ENCODE measurements at regions not wholly inside any gene's neighbourhood (a gene's known extent, or its start where the extent isn't known, plus 50 kb on each side); places are given as distances from the start of the nearest gene placed in this dataset.
"Not testable (repeated sequence)": the region's sequence is repeated elsewhere in the genome, so short reads cannot be mapped to it uniquely, and the experiment has no call there.

DNA sequence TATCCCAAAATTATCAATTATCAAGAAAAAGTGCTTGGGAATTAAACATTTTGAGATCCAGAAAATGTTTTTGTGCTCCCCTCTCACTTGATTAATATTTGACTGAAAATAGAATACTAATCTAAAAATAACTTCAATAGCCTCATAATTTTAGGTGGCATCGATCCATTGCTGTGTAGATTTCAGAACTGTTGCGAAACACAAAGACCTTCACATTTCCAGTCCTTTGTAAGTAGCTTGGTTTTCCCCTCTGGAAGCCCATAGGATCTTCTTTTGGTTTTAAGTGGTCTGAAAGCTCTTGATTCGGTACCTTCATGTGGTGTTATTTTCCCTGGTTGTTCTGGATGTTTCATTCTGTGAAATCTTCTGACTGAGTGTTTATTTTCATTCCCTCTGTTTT, 176.5 kb downstream of the NUFIP1 start:
- no peak for DNase-seq (ENCODE audit: low spot score)

DNA sequence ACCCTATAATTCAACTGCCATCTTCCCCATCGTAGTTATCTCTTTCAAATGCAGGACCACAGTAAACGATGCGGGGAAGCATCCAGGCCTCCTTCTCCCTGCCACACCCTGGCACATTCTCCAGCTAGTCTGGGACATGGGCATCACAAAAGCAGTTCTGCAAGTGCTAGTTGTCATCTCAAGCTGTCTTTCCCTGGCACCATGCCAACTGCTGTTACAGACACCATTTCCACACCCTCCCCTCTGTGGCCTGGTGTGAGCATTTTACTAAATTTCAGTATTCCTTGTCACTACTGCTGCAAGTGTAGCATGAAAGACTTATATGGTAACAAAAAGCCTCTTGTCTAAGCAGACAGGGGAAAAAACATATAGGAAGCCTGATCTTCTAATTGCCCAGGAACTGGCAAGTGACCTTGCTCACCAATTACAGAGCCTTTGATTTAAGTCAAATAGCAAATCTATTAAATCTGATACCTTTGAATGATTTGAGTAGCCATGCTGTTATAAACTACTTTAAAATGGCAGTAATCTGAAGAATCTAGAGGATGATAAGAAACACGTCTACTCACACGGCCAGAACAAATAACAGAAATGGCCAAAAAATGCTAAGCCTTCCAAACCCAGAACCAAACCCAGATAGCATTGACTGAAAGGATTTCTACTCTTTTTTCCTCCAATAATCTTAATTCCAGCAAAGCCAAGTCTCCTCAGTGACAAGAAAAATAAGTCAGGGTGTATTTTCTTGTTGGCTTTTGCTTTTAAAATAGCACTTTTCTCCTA, 179.0 kb downstream of the NUFIP1 start:
- DNase-seq (ENCODE audit: low spot score): no peak

DNA sequence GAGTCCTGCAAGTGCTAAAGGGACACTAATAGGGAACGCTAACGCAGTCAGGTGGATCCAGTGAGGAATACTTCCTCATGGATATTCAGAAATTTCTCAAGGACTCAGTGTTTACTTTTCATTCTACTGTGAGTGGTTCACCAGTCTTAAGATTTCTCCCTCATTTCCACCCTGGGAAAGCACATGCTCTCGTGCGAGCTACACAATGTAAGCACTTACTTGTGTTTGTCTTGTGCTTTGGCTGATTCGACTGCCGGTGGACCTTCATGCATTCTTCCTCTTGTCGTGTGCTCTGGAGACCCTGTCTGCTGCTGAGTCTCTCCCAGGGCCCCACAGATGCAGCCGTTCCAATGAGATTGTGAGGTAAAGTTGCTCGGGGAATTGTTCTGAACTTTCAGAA, 180.1 kb downstream of the NUFIP1 start:
- DNase-seq (ENCODE audit: low spot score): no peak

DNA sequence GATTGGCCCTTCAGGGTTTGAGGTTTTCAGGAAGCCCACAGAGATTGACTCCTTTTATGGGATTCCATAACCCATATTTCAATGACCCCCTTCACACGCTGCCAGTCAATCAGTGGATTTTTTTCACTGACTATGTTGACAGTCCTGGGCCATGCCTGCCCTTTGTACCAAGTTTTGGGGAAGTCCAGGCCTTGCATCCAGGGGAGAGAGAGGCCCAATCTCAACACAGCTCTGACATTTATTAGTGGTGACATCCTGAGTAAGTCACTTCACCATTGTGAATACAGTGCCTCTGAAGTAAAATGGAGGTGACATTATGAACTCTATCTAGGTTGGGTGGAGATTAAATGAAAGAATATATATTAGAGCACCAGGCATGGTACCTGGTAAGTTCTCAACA, 181.1 kb downstream of the NUFIP1 start:
- no peak for DNase-seq (ENCODE audit: low spot score)

DNA sequence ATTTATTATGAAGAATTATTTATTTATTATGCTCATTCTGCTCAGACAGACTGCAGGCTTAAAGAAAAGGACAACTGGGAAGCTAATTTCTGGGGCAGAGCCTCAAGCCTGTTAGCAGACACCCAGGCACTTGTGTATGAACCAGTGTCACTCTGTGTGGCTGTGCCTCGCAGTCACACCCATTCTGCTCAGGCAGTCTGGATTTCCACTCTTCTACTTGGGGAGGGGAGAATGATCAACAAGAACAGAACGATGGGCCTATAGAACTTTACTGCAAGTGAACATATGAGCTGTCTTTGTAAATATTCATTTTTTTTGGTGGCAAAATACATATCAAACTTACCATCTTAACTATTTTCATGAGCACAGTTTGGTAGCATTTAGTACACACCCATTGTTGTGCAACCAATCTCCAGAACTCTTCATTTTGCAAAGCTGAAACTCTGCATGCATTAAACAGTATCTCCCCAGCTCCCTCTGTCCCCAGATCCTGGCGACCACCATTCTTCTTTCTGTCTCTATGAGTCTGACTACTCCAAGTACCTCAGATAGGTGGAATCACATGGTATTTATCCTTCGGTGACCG, 181.7 kb downstream of the NUFIP1 start:
- DNase-seq (ENCODE audit: low spot score): no peak

DNA sequence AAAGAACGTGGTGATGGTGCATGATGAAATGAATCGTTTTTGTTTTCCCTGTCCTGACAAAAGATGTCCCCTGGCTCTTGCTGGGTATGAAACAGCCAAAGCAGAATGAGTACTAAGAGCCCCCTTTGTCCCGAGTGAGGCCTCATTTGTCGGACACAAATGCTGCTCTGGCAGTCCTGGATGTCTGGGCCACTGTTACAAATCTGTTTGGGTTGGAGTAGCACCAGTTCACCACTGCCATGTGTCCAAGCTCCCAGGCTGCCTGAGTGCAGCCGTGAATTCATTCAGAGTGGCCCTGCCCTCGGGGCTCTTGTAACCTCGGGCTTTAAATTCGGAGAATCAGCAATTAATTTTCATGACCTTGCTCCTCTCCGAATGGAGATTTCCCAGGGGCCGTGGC, 182.4 kb downstream of the NUFIP1 start:
- DNase-seq (ENCODE audit: low spot score): peak; percentile 21

DNA sequence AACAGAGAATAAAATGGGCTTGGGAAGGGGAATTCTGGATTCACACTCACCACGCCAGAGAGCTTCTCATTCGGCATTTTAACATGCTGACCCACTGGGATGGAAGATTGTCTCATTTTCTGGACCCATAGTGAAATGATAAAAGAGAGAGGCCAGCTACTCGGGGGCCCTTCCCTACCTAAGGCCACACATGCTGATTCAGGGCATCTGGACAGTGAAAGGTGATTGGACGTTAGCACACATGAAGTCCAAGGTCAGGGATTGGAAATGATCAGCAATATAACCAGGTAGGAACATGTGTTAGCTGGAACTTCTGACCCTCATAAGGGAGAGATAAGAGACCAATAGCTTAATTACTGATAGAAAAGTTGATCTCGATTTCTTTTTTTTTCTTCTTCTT, 183.7 kb downstream of the NUFIP1 start:
- DNase-seq (ENCODE audit: low spot score): no peak

DNA sequence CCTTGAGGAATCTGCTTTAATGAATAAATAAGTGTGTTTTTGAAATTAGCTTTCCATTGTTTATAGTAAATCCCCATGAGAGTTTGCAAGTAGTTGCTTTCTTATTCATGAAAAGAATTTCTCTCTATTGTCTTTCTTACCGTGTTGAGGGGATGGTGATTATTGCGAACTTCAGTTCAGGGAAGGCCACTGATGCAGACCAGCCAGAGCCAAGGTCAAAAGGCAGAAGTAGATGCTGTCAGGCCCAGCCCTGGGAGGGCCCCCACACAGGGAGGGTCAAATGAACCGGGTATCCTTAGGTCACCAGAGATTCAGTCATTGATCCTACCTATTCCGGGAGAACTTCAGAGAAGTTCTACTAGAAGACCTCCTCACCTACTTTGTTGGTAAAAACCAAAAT, 185.9 kb downstream of the NUFIP1 start:
- no peak for DNase-seq (ENCODE audit: low spot score)

DNA sequence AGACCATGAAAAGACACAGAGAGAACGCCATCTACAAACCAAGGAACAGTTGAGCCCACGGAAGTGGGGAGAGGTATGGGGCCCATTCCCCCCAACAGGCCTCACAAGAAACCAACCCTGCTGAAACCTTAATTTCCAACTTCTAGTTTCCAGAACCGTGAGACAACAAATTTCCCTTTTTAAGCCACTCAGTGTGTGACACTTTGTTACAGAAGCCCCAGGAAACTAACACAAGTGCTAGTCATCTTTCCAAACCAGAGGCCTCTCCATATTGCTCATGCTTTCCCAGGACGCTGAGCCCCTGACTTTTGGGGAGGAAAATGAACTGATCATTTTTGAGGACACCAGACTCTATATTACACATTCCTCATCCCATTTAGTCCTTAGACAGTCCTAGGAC, 186.8 kb downstream of the NUFIP1 start:
- no peak for DNase-seq (ENCODE audit: low spot score)

DNA sequence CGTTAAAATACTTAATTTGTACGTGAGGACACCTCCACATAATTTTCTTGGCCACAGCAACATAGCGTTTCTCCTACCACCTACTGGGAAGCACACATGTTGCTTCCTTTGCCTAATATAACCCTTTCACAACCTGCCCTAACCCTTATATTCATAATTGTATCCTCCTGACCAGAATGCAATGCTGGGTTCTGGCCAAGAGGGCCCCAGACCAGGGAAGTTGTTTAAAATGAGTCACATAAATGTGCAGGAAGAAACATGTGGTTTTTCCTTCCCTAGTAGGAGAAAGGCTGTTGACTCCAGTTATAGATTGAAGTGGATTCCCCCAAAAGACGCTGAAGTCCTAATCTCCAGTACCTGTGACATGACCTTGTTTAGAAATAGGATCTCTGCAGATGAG, 187.3 kb downstream of the NUFIP1 start:
- no peak for DNase-seq (ENCODE audit: low spot score)

DNA sequence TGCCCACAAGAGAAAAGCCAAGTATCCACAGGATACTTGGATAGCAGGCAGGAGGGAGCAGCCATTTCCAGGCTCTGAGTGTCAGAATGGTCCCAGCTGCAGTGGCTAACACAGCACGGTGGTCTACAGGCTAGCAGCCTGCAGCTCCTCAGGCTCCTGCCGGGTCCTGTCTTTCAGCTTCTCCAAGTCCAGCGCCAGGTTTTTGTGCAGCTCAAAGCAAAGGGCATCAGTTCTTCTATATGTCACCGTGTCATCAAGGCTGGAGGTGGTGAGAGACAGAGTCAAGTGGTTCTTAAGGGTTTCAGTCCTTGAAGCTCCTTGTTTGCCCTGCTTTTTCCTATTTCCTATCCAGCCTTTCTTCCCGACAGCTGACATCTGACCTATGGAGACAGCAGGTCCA, 188.6 kb downstream of the NUFIP1 start:
- DNase-seq (ENCODE audit: low spot score): no peak

DNA sequence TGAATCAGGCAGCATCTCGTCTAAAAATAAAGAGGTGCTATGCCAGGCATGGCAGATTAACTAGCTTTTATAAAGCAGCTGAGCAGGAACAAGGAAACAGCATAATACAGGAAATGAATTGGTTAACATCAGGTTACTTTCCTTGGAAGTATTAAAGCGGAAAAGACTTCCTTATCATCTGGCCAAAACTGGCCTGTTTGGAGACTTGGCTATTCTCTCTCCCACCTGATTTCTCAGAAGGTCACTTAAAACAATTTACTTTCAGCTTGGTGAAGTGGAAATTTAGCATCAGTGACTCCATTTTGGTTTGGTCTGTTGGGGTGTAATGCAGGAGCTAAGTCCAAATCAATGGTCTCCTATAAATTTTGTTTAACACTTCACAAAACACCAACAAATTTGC, 191.6 kb downstream of the NUFIP1 start:
- no peak for DNase-seq (ENCODE audit: low spot score)

DNA sequence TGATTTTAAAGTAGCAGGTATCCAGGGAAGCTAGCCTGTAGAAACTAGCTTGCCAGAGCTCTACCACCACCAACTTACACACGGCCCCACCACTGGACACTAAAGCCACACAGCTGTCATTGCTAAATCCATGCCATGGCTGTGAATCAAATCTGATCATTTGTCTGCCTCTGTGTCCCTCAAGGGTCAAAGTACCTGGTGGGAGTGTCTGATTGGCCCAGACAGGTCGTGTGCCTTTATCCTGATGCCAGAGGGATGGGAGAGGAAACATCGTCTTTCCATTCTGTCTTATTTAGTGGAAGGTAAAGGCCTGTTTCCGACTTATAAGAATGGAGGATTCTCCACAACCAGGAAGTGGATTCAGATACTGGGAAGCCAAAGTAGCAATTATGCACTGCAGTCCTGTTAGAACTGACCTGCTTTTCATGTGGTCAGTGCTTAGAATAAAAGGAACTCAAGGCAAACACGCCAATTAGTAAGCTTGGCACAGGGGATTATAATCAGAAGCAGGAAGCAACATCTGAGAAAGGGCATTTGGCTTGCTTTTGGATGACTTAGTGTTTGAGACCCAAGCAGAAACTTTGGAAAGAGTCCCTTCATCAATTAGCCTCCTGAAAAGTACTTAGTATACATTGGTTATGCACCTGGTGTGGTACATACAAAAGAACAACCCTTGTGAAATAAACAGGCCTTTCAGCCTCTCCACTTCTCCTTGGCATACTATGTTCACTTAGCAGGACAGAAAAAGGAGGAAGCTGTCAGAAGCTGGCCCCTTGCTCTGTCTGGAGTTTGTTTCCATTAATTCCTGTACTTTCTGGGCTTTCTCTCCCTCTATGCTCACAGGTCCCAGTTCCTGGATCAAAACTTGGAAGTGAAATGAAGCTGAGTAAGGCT, 192.4 kb downstream of the NUFIP1 start:
- DNase-seq (ENCODE audit: low spot score): peak; percentile 13

DNA sequence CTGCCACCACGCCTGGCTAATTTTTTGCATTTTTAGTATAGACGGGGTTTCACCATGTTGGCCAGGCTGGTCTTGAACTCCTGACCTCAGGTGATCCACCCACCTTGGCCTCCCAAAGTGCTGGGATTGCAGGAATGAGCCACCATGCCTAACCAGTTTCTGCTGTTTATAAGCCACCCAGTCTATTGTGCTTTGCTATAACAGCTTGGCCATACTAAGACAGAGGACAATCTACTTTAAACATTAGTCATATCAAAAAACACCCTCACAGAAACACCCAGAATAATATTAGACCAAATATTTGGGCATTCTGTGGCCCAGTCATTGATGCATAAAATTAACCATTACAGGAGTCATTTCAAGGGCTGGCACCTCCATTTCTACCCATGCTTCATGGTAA, 193.2 kb downstream of the NUFIP1 start:
- DNase-seq (ENCODE audit: low spot score): not testable (repeated sequence)

DNA sequence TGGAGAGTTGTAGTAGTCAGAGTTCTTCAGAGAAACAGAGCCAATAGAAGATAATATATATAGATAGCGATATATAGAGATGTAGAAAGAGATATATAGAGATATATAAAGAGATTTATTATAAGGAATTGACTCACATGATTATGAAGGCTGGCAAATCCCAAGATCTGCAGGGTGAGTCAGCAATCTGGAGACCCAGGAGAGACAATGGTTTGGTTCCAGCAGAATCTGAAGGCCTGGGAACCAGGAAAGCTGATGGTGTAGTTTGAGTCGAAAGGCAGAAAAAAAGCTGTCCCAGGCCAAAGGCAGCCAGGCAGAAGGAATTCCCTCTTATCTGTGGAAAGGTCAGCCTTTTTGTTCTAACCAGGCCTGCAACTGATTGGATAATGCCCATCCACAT, 194.1 kb downstream of the NUFIP1 start:
- no peak for DNase-seq (ENCODE audit: low spot score)

DNA sequence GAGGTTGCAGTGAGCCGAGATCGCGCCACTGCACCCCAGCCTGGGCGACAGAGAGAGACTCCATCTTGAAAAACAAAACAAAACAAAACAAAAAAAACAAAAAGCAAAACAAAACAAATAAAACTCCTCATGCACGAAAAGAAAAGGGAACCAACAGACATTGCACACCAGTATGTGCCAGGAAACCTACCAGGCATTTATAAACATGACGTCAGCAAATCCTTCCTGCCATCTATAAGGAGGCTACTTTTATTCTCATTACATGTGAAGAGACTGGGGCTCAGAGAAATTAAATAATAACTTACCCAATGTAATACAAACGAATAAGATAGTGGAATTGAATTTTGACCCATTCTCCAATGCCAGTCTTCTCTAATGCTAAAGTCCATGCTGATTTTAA, 197.2 kb downstream of the NUFIP1 start:
- DNase-seq (ENCODE audit: low spot score): no peak

DNA sequence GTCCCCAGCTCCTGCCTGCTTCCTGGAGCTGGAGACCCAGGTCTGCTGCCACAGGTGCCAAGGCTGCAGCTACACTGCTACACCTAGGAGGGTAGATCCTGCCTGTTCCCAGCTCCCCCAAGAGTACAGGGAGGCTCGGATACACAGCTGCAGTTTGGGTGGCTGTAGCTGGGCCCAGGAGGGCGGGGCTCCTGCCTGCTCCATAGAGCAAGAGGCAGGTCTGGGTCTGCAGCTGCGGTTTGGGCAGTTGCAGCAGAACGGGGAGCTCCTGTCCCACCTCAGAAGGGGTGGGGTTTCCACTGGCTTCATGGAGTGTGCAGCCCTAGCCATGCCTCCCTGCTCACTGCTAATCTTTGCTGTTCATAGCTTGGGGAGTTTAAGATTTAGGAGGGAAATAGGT, 199.0 kb downstream of the NUFIP1 start:
- no peak for DNase-seq (ENCODE audit: low spot score)

DNA sequence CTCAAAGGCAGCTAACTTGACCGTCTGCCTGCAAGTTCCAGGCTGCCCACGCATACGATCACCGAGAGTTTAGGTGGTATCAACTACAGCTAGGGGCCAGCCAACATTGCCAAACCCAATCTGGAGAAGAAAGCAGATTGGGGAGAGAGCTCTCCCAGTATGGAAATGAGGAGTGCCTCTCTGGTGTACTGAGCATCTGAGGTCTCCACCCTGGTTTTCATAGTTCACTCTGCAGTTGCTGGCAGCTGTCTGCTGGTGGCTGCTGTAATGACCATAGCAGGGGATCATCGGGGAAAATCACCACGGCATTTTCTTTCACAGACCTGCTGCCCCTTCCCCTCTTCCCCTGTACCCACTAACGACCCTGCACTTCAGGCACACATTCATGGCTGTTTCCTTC, 201.7 kb downstream of the NUFIP1 start:
- DNase-seq (ENCODE audit: low spot score): no peak

DNA sequence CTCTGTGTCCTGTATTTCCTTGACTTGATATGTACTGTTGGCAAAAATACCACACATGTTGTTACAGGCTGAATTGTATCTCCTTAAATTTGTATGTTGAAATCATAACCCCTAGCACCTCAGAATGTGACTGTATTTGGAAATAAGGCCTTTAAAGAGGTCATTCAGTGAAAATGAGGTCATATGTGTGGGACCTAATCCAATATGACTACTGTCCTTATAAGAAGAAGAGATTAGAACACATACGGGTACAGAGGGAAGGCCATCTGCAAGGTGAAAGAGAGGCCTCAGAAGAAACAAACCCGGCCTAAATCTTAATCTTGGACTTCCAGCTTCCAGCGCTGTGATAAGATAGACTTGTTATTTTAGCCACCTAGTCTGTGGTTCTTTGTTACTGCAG, 202.5 kb downstream of the NUFIP1 start:
- DNase-seq (ENCODE audit: low spot score): no peak

DNA sequence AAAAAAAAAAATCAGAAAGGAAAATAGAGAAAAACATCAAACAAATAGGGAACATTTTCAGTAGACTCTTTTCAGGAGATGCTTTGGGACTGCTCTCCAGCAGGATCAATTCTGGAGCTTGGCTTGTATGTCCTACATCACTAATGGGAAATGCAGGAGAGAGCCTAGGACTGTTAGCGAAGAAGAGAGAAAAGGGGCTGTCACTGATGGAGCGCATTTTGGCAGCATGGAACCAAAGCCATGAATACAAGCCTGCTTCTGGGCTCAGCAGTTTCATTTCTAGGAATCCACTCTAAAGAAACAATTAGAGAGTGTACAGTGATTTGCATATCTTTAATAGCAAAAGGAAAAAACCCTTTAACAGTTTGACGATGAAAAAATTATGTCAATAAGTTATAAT, 203.9 kb downstream of the NUFIP1 start:
- DNase-seq (ENCODE audit: low spot score): no peak

DNA sequence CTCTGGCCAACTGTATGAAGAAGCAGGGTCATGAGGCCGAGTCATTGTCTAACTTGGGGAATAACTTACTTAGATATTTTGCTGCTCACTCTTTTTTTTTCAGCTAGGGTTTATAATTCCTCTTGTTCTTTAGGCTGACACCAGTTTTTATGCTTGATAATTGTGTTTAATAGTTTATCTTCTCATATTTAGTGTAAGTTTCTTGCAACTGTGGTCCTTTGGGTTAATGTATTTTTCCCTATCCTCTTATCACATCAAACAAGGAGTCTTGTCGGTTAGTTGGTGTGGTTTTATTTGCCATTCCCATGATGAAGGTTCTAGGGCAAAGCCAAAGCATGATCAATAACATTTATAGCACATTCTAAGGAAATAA, 204.6 kb downstream of the NUFIP1 start:
- no peak for DNase-seq (ENCODE audit: low spot score)

DNA sequence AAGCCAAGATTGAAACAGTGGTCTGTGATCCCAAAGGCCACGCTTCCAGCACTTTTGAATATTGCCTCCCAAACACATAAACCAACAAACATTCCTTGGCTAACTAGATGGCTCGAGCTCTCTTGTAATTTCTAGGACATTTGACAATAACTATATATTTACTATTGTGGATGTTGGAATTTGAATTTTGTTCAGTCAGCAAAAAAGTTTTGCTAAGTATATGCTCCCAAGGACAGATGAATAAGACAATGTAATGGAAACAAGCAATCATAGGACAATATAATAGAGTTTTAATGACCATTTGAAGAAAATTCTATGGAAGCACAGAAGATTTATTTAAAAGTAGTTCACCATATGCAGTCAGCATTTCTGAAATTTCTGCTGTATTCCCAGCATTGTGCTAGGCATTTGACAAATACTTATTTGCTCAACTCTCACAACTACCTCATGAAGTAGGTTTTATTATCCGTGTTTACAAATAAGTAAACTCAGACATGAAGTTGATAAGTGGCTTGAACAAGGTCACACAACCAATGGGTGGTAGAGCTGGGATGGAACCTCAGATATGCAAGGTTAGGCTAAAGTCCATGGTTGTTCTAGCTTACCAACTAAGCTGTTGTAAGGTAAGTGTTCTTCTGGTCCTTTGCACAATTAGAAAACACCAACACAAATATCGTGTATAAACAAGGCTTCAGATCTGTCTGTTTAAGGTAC, 205.1 kb downstream of the NUFIP1 start:
- no peak for DNase-seq (ENCODE audit: low spot score)

All from putamen (tissue), 1 donor.